Fibroblast of lung (primary cell): ENCODE measurements at regions not wholly inside any gene's neighbourhood (a gene's known extent, or its start where the extent isn't known, plus 50 kb on each side); places are given as distances from the start of the nearest gene placed in this dataset.

Source experiments
- DNase-seq, 2 donors: peaks; one replicate each; pipeline versions ENCODE4 v3.0.0 to v3.0.0-alpha.2; 2010; ENCODE audit warnings: low read depth in 2 of 2
- H2AFZ ChIP-seq: 2 replicates; pipeline ENCODE4 v1.5.1; 2012; ENCODE audit warnings: low read length, control low read depth, inconsistent platforms
- H3K27ac ChIP-seq: 2 replicates; pipeline ENCODE4 v1.5.1; 2011; ENCODE audit warnings: low read length, control low read depth; ENCODE audit not compliant: insufficient read depth
- H3K27me3 ChIP-seq: 2 replicates; pipeline ENCODE4 v1.5.1; 2011; ENCODE audit warnings: mild to moderate bottlenecking, low read length; ENCODE audit not compliant: control insufficient read depth, insufficient read depth
- H3K36me3 ChIP-seq: 2 replicates; pipeline ENCODE4 v1.5.1; 2011; ENCODE audit warnings: low read length; ENCODE audit not compliant: control insufficient read depth, insufficient read depth
- H3K4me1 ChIP-seq: 2 replicates; pipeline ENCODE4 v1.5.1; 2011; ENCODE audit warnings: low read length; ENCODE audit not compliant: control insufficient read depth, insufficient read depth; ENCODE audit errors: extremely low read depth
- H3K4me2 ChIP-seq: 2 replicates; pipeline ENCODE4 v1.5.1; 2011; ENCODE audit warnings: low read length, control low read depth; ENCODE audit not compliant: insufficient read depth; ENCODE audit errors: extremely low read depth
- H3K4me3 ChIP-seq, 4 experiments: fragments of 200-600 bp in 1 of 4; sonication (generic) in 1 of 4; replicated peaks in 1 of 4; 2 replicates each; pipeline ENCODE4 v1.5.1; 2011 to 2016; ENCODE audit warnings: low read length in 4 of 4, low read depth in 3 of 4, mild to moderate bottlenecking in 3 of 4, control low read depth in 2 of 4, inconsistent platforms in 1 of 4, mixed read lengths in 1 of 4; ENCODE audit not compliant: insufficient read depth in 1 of 4; ENCODE audit errors: control extremely low read depth in 1 of 4
- H3K79me2 ChIP-seq: 2 replicates; pipeline ENCODE4 v1.5.1; 2012; ENCODE audit warnings: mild to moderate bottlenecking, low read length, inconsistent platforms; ENCODE audit not compliant: control insufficient read depth, insufficient read depth
- H3K9ac ChIP-seq: 2 replicates; pipeline ENCODE4 v1.5.1; 2011; ENCODE audit warnings: mild to moderate bottlenecking, low read length, control low read depth; ENCODE audit not compliant: insufficient read depth
- H3K9me3 ChIP-seq: 2 replicates; pipeline ENCODE4 v1.5.1; 2012; ENCODE audit warnings: low read depth, low read length; ENCODE audit not compliant: control insufficient read depth, insufficient read depth
- H4K20me1 ChIP-seq: 2 replicates; pipeline ENCODE4 v1.5.1; 2011; ENCODE audit warnings: low read length; ENCODE audit not compliant: control insufficient read depth, insufficient read depth; ENCODE audit errors: extremely low read depth
- EZH2 ChIP-seq: IDR thresholded peaks from 2 replicates; pipeline ENCODE4 v1.5.1; 2012; ENCODE audit warnings: low read length, control low read depth, mild to moderate bottlenecking; ENCODE audit errors: missing control alignments
- TF ChIP-seq, protein P1 (sequence below), 2 donors: IDR thresholded peaks in 1 of 2; conservative IDR thresholded peaks in 1 of 2; 1 replicate in 1 of 2; 2 replicates in 1 of 2; pipeline ENCODE4 v1.5.1; 2011 to 2012; ENCODE audit warnings: low read length in 2 of 2, control low read depth in 1 of 2, inconsistent platforms in 1 of 2, low read depth in 1 of 2, mild to moderate bottlenecking in 1 of 2

DNA sequence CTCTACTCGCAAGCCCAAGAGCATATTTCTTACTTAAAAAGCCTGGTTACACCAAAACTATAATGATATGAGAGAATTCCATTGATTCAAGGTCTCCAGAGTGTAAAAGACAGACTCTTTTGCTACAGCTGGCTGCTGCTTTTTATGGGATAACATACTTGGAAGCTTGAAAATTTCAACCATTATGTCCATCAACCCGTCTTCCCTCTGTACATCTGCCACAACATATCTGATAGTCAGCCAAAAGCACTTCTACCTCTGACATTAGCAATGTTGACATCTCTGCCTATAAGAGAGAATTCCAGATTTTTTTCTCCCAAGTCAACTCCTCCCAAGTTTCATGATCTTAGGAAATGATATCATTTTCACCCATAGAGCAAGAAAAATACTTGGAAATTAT is 54.4 kb upstream of the IQCM start:
- H3K4me3 ChIP-seq, result no peak overlapping the region
- no peak for TF ChIP-seq EZH2
- TF ChIP-seq, protein P1, sequence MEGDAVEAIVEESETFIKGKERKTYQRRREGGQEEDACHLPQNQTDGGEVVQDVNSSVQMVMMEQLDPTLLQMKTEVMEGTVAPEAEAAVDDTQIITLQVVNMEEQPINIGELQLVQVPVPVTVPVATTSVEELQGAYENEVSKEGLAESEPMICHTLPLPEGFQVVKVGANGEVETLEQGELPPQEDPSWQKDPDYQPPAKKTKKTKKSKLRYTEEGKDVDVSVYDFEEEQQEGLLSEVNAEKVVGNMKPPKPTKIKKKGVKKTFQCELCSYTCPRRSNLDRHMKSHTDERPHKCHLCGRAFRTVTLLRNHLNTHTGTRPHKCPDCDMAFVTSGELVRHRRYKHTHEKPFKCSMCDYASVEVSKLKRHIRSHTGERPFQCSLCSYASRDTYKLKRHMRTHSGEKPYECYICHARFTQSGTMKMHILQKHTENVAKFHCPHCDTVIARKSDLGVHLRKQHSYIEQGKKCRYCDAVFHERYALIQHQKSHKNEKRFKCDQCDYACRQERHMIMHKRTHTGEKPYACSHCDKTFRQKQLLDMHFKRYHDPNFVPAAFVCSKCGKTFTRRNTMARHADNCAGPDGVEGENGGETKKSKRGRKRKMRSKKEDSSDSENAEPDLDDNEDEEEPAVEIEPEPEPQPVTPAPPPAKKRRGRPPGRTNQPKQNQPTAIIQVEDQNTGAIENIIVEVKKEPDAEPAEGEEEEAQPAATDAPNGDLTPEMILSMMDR (conservative IDR thresholded peaks at IDR 0.05 in 1 of 2, IDR thresholded peaks at IDR 0.05 in 1 of 2; ENCODE audit: low read depth in 1 of 2, low read length in 2 of 2), result no peak
- no peaks in the 10 kb centered on the region for H4K20me1 ChIP-seq
- no peaks in the 10 kb centered on the region for H3K9me3 ChIP-seq
- no peaks in the 10 kb centered on the region for H3K27me3 ChIP-seq
- DNase-seq, result no peak
- no peaks in the 10 kb centered on the region for H3K79me2 ChIP-seq
- H3K4me1 ChIP-seq, result no peaks in the 10 kb centered on the region
- no peak overlapping the region for H2AFZ ChIP-seq
- H3K9ac ChIP-seq, result no peak overlapping the region
- no peaks in the 10 kb centered on the region for H3K36me3 ChIP-seq
- no peak overlapping the region for H3K4me2 ChIP-seq
- no peak overlapping the region for H3K27ac ChIP-seq

GRCh38 chr4:149881744-149882143 is 66.1 kb upstream of the IQCM start:
- Histone ChIP-seq H3K4me2 (no peak overlapping the region), H4K20me1 (no peaks in the 10 kb centered on the region), H3K4me1 (peaks cover 2% of the 10 kb centered on the region), H3K27ac (no peak overlapping the region), H3K9ac (no peak overlapping the region), H3K79me2 (no peaks in the 10 kb centered on the region), H3K27me3 (no peaks in the 10 kb centered on the region), H3K9me3 (no peaks in the 10 kb centered on the region), H2AFZ (no peak overlapping the region), H3K36me3 (no peaks in the 10 kb centered on the region), H3K4me3 (no peak overlapping the region)
- DNase-seq, result no peak
- TF ChIP-seq EZH2, result no peak
- TF ChIP-seq, protein P1 (conservative IDR thresholded peaks at IDR 0.05 in 1 of 2, IDR thresholded peaks at IDR 0.05 in 1 of 2; ENCODE audit: low read depth in 1 of 2, low read length in 2 of 2), result no peak

DNA sequence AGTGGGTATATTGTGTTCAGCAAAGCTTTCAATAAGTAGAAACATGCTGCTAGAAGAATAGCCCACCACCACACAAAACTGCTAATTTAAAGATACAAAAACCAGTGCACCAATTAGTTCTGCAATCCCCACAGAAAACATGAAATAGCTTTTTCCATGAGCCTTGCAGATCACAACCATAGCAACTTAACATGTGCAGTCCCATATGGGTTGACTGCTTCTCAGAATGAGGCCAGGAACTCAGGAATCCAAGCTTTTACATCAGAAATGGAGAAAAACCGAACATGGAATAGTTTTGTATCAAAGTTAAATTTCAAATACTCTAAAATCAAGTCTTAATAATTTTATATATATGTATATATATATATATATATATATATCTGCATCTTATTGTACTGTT is 66.6 kb upstream of the IQCM start:
- Histone ChIP-seq H3K4me2 (no peak overlapping the region), H3K9me3 (no peaks in the 10 kb centered on the region), H2AFZ (no peak overlapping the region), H3K4me1 (peaks cover 2% of the 10 kb centered on the region), H3K79me2 (no peaks in the 10 kb centered on the region), H3K27me3 (no peaks in the 10 kb centered on the region), H3K27ac (no peak overlapping the region), H4K20me1 (no peaks in the 10 kb centered on the region), H3K36me3 (no peaks in the 10 kb centered on the region), H3K4me3 (no peak overlapping the region), H3K9ac (no peak overlapping the region)
- TF ChIP-seq, protein P1 (conservative IDR thresholded peaks at IDR 0.05 in 1 of 2, IDR thresholded peaks at IDR 0.05 in 1 of 2; ENCODE audit: low read depth in 1 of 2, low read length in 2 of 2), result no peak
- no peak for TF ChIP-seq EZH2
- DNase-seq, result no peak
